ENCODE measurements at regions not wholly inside any gene's neighbourhood (a gene's known extent, or its start where the extent isn't known, plus 50 kb on each side); places are given as distances from the start of the nearest gene placed in this dataset.

- Histone ChIP-seq H2AFZ (no peak overlapping the region), H3K4me2 (no peak overlapping the region), H3K36me3 (ENCODE audit: insufficient read depth) (no peaks in the 10 kb centered on the region), H3K4me3 (no peak overlapping the region), H3K27ac (ENCODE audit: low read depth) (no peak overlapping the region), H3K79me2 (replicated peaks; ENCODE audit: insufficient read depth) (no peaks in the 10 kb centered on the region), H4K20me1 (replicated peaks; ENCODE audit: insufficient read depth) (no peaks in the 10 kb centered on the region), H3K4me1 (ENCODE audit: insufficient read depth) (no peaks in the 10 kb centered on the region), H3K27me3 (ENCODE audit: insufficient read depth) (no peaks in the 10 kb centered on the region), H3K9me2 (ENCODE audit: insufficient read depth) (0 out of 2 replicates have a peak, but pooled peaks cover 3% of the 10 kb centered on the region), H3F3A (replicated peaks; ENCODE audit: low read depth) (no peaks in the 10 kb centered on the region)
- no peak for ATAC-seq
- no peak overlapping the region for H3K4me3 Mint-ChIP-seq
- no peaks in the 10 kb centered on the region for H3K36me3 Mint-ChIP-seq (ENCODE audit: low read depth)
- H3K27me3 Mint-ChIP-seq (ENCODE audit: insufficient read depth, low read depth, poor library complexity), result no peaks in the 10 kb centered on the region
- H3K9me3 Mint-ChIP-seq, result no peaks in the 10 kb centered on the region
- H3K4me1 Mint-ChIP-seq, result peaks cover 2% of the 10 kb centered on the region; the same call in 1 of the 3 replicates
- TF ChIP-seq, protein P1, sequence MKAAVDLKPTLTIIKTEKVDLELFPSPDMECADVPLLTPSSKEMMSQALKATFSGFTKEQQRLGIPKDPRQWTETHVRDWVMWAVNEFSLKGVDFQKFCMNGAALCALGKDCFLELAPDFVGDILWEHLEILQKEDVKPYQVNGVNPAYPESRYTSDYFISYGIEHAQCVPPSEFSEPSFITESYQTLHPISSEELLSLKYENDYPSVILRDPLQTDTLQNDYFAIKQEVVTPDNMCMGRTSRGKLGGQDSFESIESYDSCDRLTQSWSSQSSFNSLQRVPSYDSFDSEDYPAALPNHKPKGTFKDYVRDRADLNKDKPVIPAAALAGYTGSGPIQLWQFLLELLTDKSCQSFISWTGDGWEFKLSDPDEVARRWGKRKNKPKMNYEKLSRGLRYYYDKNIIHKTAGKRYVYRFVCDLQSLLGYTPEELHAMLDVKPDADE (IDR thresholded peaks at IDR 0.05), result no peak
- no peak for TF ChIP-seq CREB1 (CRISPR knock-in tag; IDR thresholded peaks at IDR 0.05; ENCODE audit: low read depth)
- TF ChIP-seq CTCF (conservative IDR thresholded peaks at IDR 0.05; ENCODE audit: low read depth in 2 of 2), result no peak
- TF ChIP-seq REST (IDR thresholded peaks at IDR 0.05; ENCODE audit: unreplicated experiment), result no peak
- no peak for TF ChIP-seq NANOG (IDR thresholded peaks at IDR 0.05; ENCODE audit: borderline replicate concordance)
- TF ChIP-seq JUNB (IDR thresholded peaks at IDR 0.05; ENCODE audit: unreplicated experiment), result no peak
- no peak for TF ChIP-seq ZNF331 (CRISPR knock-in tag; IDR thresholded peaks at IDR 0.05; ENCODE audit: low read depth)
- no peak for TF ChIP-seq EZH2phosphoT487 (IDR thresholded peaks at IDR 0.05; ENCODE audit: unreplicated experiment)
- TF ChIP-seq ZNF114 (CRISPR knock-in tag; IDR thresholded peaks at IDR 0.05), result no peak
- no peak for TF ChIP-seq POLR2AphosphoS5 (IDR thresholded peaks at IDR 0.05; ENCODE audit: low read depth)
- TF ChIP-seq, protein P2, sequence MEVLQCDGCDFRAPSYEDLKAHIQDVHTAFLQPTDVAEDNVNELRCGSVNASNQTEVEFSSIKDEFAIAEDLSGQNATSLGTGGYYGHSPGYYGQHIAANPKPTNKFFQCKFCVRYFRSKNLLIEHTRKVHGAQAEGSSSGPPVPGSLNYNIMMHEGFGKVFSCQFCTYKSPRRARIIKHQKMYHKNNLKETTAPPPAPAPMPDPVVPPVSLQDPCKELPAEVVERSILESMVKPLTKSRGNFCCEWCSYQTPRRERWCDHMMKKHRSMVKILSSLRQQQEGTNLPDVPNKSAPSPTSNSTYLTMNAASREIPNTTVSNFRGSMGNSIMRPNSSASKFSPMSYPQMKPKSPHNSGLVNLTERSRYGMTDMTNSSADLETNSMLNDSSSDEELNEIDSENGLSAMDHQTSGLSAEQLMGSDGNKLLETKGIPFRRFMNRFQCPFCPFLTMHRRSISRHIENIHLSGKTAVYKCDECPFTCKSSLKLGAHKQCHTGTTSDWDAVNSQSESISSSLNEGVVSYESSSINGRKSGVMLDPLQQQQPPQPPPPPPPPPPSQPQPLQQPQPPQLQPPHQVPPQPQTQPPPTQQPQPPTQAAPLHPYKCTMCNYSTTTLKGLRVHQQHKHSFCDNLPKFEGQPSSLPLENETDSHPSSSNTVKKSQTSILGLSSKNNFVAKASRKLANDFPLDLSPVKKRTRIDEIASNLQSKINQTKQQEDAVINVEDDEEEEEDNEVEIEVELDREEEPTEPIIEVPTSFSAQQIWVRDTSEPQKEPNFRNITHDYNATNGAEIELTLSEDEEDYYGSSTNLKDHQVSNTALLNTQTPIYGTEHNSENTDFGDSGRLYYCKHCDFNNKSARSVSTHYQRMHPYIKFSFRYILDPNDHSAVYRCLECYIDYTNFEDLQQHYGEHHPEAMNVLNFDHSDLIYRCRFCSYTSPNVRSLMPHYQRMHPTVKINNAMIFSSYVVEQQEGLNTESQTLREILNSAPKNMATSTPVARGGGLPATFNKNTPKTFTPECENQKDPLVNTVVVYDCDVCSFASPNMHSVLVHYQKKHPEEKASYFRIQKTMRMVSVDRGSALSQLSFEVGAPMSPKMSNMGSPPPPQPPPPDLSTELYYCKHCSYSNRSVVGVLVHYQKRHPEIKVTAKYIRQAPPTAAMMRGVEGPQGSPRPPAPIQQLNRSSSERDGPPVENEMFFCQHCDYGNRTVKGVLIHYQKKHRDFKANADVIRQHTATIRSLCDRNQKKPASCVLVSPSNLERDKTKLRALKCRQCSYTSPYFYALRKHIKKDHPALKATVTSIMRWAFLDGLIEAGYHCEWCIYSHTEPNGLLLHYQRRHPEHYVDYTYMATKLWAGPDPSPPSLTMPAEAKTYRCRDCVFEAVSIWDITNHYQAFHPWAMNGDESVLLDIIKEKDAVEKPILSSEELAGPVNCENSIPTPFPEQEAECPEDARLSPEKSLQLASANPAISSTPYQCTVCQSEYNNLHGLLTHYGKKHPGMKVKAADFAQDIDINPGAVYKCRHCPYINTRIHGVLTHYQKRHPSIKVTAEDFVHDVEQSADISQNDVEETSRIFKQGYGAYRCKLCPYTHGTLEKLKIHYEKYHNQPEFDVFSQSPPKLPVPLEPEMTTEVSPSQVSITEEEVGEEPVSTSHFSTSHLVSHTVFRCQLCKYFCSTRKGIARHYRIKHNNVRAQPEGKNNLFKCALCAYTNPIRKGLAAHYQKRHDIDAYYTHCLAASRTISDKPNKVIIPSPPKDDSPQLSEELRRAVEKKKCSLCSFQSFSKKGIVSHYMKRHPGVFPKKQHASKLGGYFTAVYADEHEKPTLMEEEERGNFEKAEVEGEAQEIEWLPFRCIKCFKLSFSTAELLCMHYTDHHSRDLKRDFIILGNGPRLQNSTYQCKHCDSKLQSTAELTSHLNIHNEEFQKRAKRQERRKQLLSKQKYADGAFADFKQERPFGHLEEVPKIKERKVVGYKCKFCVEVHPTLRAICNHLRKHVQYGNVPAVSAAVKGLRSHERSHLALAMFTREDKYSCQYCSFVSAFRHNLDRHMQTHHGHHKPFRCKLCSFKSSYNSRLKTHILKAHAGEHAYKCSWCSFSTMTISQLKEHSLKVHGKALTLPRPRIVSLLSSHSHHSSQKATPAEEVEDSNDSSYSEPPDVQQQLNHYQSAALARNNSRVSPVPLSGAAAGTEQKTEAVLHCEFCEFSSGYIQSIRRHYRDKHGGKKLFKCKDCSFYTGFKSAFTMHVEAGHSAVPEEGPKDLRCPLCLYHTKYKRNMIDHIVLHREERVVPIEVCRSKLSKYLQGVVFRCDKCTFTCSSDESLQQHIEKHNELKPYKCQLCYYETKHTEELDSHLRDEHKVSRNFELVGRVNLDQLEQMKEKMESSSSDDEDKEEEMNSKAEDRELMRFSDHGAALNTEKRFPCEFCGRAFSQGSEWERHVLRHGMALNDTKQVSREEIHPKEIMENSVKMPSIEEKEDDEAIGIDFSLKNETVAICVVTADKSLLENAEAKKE (CRISPR knock-in tag; IDR thresholded peaks at IDR 0.05), result no peak
- no peak for TF ChIP-seq STAT1 (IDR thresholded peaks at IDR 0.05; ENCODE audit: unreplicated experiment)
- no peak for TF ChIP-seq EZH2 (IDR thresholded peaks at IDR 0.05; ENCODE audit: low read depth, unreplicated experiment)
- DNase-seq (ENCODE audit: low spot score), result no peak
- H3K27ac Mint-ChIP-seq, result no peak overlapping the region
Measured at GRCh38 chr4:96756584-96756983, 916.7 kb downstream of the PDHA2 start.

Data from GM23338 (cell line).